Upper lobe of left lung (tissue), 4 donors: ENCODE measurements at regions not wholly inside any gene's neighbourhood (a gene's known extent, or its start where the extent isn't known, plus 50 kb on each side); places are given as distances from the start of the nearest gene placed in this dataset.

Source experiments
- POLR2A ChIP-seq, 4 donors: fragments of 450-650 bp; IDR thresholded peaks; one replicate each; pipeline ENCODE4 v1.5.1; 2016 to 2017; ENCODE audit warnings: antibody characterized with exemption in 4 of 4, mild to moderate bottlenecking in 2 of 4
- POLR2AphosphoS5 ChIP-seq, 2 donors: sonication (generic); formaldehyde crosslinking; IDR thresholded peaks; one replicate each; pipeline ENCODE4 v1.5.1; 2017; ENCODE audit warnings: antibody characterized with exemption in 2 of 2
- TF ChIP-seq, protein P1 (sequence below), 6 experiments: fragments of 450-650 bp in 4 of 6; fragments of 200-600 bp in 2 of 6; sonication (generic) in 2 of 6; IDR thresholded peaks; one replicate each; pipeline ENCODE4 v1.5.1; 2016 to 2019; ENCODE audit warnings: antibody characterized with exemption in 6 of 6

GRCh38 chr16:86313631-86314030 is 196.7 kb upstream of the FOXF1 start:
- TF ChIP-seq, protein P1, sequence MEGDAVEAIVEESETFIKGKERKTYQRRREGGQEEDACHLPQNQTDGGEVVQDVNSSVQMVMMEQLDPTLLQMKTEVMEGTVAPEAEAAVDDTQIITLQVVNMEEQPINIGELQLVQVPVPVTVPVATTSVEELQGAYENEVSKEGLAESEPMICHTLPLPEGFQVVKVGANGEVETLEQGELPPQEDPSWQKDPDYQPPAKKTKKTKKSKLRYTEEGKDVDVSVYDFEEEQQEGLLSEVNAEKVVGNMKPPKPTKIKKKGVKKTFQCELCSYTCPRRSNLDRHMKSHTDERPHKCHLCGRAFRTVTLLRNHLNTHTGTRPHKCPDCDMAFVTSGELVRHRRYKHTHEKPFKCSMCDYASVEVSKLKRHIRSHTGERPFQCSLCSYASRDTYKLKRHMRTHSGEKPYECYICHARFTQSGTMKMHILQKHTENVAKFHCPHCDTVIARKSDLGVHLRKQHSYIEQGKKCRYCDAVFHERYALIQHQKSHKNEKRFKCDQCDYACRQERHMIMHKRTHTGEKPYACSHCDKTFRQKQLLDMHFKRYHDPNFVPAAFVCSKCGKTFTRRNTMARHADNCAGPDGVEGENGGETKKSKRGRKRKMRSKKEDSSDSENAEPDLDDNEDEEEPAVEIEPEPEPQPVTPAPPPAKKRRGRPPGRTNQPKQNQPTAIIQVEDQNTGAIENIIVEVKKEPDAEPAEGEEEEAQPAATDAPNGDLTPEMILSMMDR (IDR thresholded peaks at IDR 0.05) = no peak
- no peak for TF ChIP-seq POLR2A (IDR thresholded peaks at IDR 0.05)
- no peak for TF ChIP-seq POLR2AphosphoS5 (IDR thresholded peaks at IDR 0.05)
